HL-60 (cell line): ENCODE measurements at regions not wholly inside any gene's neighbourhood (a gene's known extent, or its start where the extent isn't known, plus 50 kb on each side); places are given as distances from the start of the nearest gene placed in this dataset.

Experiments used
- POLR2AphosphoS5 ChIP-seq: IDR thresholded peaks from 2 replicates; pipeline ENCODE4 v1.6.1; 2012; ENCODE audit warnings: low read depth
- SPI1 ChIP-seq: IDR thresholded peaks from 2 replicates; pipeline ENCODE4 v1.6.1; 2012; ENCODE audit warnings: low read depth, mild to moderate bottlenecking, borderline replicate concordance
- TF ChIP-seq, protein P1 (sequence below): IDR thresholded peaks from one replicate; pipeline ENCODE4 v1.5.1; 2011; ENCODE audit warnings: low read length, control low read depth, inconsistent platforms; ENCODE audit not compliant: insufficient read depth
- TF ChIP-seq, protein P2 (sequence below): IDR thresholded peaks from 2 replicates; pipeline ENCODE4 v1.6.1; 2012; ENCODE audit warnings: low read depth; ENCODE audit not compliant: insufficient replicate concordance

DNA sequence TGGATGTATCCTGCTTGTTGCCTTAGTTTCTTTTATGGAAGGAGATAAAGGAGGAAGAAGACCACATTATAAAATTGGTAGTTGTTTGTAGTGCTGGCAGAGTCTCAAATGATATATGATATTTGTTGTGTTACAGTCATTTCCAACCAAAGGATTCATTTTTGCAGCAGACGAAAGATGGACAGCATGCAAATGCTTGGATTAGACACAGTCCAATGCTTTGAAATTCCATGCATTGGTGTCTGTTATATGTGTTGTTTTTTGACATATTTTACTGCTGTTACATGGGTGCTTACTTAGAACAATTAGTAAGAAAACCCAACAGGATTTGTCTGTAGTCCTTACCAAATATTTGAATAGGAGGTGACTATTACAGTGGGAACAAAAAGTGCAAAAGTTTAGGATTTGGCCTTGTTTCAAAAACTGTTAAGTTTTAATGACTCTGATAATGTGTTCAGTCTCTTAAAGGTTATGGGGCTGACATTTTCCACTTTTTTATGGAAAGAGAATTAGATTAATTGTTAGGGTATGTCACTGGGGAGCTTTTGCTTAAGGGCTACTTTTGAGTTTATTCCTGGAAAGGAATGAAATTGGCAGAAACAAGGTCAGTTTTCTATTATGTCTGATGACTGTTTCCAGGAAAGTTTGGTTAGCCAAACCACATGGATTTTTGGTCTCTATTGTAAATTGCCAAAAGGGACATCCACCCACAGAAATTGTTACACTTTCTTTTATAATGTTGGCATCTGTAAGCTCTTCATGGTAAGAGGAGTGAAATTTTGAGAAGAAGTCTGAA, 229.4 kb upstream of the MMADHC start:
- TF ChIP-seq, protein P1, sequence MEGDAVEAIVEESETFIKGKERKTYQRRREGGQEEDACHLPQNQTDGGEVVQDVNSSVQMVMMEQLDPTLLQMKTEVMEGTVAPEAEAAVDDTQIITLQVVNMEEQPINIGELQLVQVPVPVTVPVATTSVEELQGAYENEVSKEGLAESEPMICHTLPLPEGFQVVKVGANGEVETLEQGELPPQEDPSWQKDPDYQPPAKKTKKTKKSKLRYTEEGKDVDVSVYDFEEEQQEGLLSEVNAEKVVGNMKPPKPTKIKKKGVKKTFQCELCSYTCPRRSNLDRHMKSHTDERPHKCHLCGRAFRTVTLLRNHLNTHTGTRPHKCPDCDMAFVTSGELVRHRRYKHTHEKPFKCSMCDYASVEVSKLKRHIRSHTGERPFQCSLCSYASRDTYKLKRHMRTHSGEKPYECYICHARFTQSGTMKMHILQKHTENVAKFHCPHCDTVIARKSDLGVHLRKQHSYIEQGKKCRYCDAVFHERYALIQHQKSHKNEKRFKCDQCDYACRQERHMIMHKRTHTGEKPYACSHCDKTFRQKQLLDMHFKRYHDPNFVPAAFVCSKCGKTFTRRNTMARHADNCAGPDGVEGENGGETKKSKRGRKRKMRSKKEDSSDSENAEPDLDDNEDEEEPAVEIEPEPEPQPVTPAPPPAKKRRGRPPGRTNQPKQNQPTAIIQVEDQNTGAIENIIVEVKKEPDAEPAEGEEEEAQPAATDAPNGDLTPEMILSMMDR: no peak
- TF ChIP-seq, protein P2, sequence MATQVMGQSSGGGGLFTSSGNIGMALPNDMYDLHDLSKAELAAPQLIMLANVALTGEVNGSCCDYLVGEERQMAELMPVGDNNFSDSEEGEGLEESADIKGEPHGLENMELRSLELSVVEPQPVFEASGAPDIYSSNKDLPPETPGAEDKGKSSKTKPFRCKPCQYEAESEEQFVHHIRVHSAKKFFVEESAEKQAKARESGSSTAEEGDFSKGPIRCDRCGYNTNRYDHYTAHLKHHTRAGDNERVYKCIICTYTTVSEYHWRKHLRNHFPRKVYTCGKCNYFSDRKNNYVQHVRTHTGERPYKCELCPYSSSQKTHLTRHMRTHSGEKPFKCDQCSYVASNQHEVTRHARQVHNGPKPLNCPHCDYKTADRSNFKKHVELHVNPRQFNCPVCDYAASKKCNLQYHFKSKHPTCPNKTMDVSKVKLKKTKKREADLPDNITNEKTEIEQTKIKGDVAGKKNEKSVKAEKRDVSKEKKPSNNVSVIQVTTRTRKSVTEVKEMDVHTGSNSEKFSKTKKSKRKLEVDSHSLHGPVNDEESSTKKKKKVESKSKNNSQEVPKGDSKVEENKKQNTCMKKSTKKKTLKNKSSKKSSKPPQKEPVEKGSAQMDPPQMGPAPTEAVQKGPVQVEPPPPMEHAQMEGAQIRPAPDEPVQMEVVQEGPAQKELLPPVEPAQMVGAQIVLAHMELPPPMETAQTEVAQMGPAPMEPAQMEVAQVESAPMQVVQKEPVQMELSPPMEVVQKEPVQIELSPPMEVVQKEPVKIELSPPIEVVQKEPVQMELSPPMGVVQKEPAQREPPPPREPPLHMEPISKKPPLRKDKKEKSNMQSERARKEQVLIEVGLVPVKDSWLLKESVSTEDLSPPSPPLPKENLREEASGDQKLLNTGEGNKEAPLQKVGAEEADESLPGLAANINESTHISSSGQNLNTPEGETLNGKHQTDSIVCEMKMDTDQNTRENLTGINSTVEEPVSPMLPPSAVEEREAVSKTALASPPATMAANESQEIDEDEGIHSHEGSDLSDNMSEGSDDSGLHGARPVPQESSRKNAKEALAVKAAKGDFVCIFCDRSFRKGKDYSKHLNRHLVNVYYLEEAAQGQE: no peak
- TF ChIP-seq POLR2AphosphoS5: no peak
- no peak for TF ChIP-seq SPI1
